ENCODE measurements at regions not wholly inside any gene's neighbourhood (a gene's known extent, or its start where the extent isn't known, plus 50 kb on each side); places are given as distances from the start of the nearest gene placed in this dataset.

DNA sequence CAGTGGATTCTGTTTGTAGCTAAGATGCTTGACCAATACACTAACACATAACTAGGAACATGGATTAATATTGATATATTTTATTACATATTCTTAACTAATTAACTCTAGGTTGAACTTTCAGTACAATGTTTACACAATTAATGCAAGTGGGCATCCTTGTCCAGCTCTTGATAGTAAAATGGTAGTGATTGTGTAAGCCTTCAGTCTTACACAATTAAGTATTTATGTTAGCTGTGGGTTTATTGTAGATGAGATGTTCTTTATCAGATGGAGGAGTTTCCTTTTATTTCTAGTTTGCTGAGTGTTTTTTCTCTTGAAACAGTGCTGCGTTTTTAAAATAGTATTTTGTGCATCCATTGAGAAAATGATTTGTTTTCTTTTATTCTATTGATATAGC, 1210.8 kb downstream of the CDH12 start:
- Mint-ChIP-seq H3K4me1 (ENCODE audit: low read depth) (no peaks in the 10 kb centered on the region), H3K9me3 (no peaks in the 10 kb centered on the region), H3K36me3 (ENCODE audit: low read depth) (no peaks in the 10 kb centered on the region), H3K4me3 (no peak overlapping the region), H3K27ac (no peak overlapping the region), H3K27me3 (no peaks in the 10 kb centered on the region)
- ATAC-seq (ENCODE audit: poor library complexity) (no peak), DNase-seq (no peak)
- Histone ChIP-seq H3K9me3 (ENCODE audit: control insufficient read depth in 1 of 2, insufficient read depth in 1 of 2, low read length in 2 of 2) (no peaks in the 10 kb centered on the region), H3K4me1 (ENCODE audit: insufficient read depth, low read length) (no peaks in the 10 kb centered on the region), H3K27me3 (ENCODE audit: control insufficient read depth in 1 of 2, insufficient read depth in 2 of 2, low read length in 2 of 2) (no peaks in the 10 kb centered on the region), H3K27ac (ENCODE audit: low read depth in 1 of 2, low read length in 2 of 2) (no peak overlapping the region), H3K4me3 (ENCODE audit: low read length) (no peak overlapping the region), H3K36me3 (ENCODE audit: insufficient read depth, low read length) (no peaks in the 10 kb centered on the region)
- CTCF ChIA-PET, result no interaction called here
- TF ChIP-seq, protein P1, sequence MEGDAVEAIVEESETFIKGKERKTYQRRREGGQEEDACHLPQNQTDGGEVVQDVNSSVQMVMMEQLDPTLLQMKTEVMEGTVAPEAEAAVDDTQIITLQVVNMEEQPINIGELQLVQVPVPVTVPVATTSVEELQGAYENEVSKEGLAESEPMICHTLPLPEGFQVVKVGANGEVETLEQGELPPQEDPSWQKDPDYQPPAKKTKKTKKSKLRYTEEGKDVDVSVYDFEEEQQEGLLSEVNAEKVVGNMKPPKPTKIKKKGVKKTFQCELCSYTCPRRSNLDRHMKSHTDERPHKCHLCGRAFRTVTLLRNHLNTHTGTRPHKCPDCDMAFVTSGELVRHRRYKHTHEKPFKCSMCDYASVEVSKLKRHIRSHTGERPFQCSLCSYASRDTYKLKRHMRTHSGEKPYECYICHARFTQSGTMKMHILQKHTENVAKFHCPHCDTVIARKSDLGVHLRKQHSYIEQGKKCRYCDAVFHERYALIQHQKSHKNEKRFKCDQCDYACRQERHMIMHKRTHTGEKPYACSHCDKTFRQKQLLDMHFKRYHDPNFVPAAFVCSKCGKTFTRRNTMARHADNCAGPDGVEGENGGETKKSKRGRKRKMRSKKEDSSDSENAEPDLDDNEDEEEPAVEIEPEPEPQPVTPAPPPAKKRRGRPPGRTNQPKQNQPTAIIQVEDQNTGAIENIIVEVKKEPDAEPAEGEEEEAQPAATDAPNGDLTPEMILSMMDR (IDR thresholded peaks at IDR 0.05), result no peak
- intact Hi-C loops (cut with DNase I, micrococcal nuclease), result no loop called here
- POLR2A ChIA-PET, result no interaction called here

DNA sequence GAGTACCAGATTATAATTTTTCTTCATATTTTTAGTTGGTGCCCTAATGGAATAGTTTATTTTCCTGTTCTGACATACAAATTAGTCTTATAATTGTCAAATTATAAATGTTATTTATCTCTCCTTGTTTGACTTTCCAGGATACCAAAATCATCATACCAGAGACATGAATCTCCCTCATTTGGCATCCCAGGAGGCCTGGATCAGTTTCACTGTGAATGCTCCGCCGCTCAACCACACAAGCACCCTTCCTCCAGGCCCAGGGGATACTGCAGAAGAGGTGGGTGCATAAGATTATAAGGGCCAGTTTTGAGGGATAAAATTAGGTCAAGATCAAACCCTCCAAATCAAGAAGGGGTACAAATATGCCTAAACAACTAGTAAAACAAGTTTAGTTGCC, 1229.3 kb downstream of the CDH12 start:
- Histone ChIP-seq H3K27me3 (ENCODE audit: control insufficient read depth in 1 of 2, insufficient read depth in 2 of 2, low read length in 2 of 2) (no peaks in the 10 kb centered on the region), H3K9me3 (ENCODE audit: control insufficient read depth in 1 of 2, insufficient read depth in 1 of 2, low read length in 2 of 2) (peaks cover 0 to 8% of the 10 kb centered on the region in 2 experiments), H3K4me3 (ENCODE audit: low read length) (no peak overlapping the region), H3K27ac (ENCODE audit: low read depth in 1 of 2, low read length in 2 of 2) (no peak overlapping the region), H3K36me3 (ENCODE audit: insufficient read depth, low read length) (no peaks in the 10 kb centered on the region), H3K4me1 (ENCODE audit: insufficient read depth, low read length) (no peaks in the 10 kb centered on the region)
- no peak for ATAC-seq (ENCODE audit: poor library complexity)
- H3K27me3 Mint-ChIP-seq, result no peaks in the 10 kb centered on the region
- no peak overlapping the region for H3K27ac Mint-ChIP-seq
- ChIA-PET CTCF (no interaction called here), POLR2A (no interaction called here)
- TF ChIP-seq, protein P1 (IDR thresholded peaks at IDR 0.05), result no peak
- no peak overlapping the region for H3K4me3 Mint-ChIP-seq
- H3K4me1 Mint-ChIP-seq (ENCODE audit: low read depth), result no peaks in the 10 kb centered on the region
- no peak for DNase-seq
- H3K36me3 Mint-ChIP-seq (ENCODE audit: low read depth), result no peaks in the 10 kb centered on the region
- peaks cover 3% of the 10 kb centered on the region for H3K9me3 Mint-ChIP-seq
- intact Hi-C loops (cut with DNase I, micrococcal nuclease), result no loop called here

DNA sequence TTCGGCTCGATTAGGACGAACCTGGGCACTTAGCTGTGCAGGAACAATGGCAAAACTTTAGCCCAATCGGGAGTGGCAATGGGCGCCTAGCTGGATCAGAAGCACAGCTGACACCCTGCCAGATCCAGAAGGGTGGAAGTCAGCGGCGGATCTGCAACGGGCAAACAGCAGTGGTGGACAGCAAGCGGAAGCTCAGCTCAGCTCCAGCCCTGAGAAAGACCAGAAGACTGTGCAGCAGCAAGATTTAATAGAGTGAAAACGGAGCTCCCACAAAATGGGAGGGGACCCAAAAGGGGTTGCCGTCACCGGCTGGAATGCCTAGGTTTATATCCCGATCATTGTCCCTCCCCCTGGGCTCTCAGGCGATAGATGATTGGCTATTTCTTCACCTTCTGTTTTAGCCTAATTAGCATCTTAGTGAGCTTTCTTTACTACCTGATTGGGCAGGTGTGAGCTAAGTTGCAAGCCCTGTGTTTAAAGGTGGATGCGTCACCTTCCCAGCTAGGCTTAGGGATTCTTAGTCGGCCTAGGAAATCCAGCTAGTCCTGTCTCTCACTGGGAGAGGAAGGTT, 1237.9 kb downstream of the CDH12 start:
- Mint-ChIP-seq H3K4me3 (no peak overlapping the region), H3K4me1 (ENCODE audit: low read depth) (no peaks in the 10 kb centered on the region), H3K9me3 (peaks cover 6% of the 10 kb centered on the region), H3K27ac (no peak overlapping the region), H3K36me3 (ENCODE audit: low read depth) (no peaks in the 10 kb centered on the region), H3K27me3 (no peaks in the 10 kb centered on the region)
- TF ChIP-seq, protein P1 (IDR thresholded peaks at IDR 0.05), result no peak
- peaks cover 0 to 8% of the 10 kb centered on the region in 2 experiments for H3K9me3 ChIP-seq (ENCODE audit: control insufficient read depth in 1 of 2, insufficient read depth in 1 of 2, low read length in 2 of 2)
- intact Hi-C loops (cut with DNase I, micrococcal nuclease), result no loop called here
- ATAC-seq (ENCODE audit: poor library complexity), result no peak
- ChIA-PET CTCF (no interaction called here), POLR2A (interaction anchor here (0.6 kb wide), 1 partner anchor 32 kb away, joined by 4 read pairs; no protein-coding TSS in a partner anchor)
- no peaks in the 10 kb centered on the region for H3K36me3 ChIP-seq (ENCODE audit: insufficient read depth, low read length)
- no peak overlapping the region for H3K4me3 ChIP-seq (ENCODE audit: low read length)
- DNase-seq, result no peak
- H3K27me3 ChIP-seq (ENCODE audit: control insufficient read depth in 1 of 2, insufficient read depth in 2 of 2, low read length in 2 of 2), result no peaks in the 10 kb centered on the region
- H3K27ac ChIP-seq (ENCODE audit: low read depth in 1 of 2, low read length in 2 of 2), result no peak overlapping the region
- no peaks in the 10 kb centered on the region for H3K4me1 ChIP-seq (ENCODE audit: insufficient read depth, low read length)
